Esophagus squamous epithelium (tissue), 4 donors: ENCODE measurements at regions not wholly inside any gene's neighbourhood (a gene's known extent, or its start where the extent isn't known, plus 50 kb on each side); places are given as distances from the start of the nearest gene placed in this dataset.

Experiments used
- POLR2A ChIP-seq, 4 donors: fragments of 450-650 bp; IDR thresholded peaks; one replicate each; pipeline ENCODE4 v1.6.1; 2017; ENCODE audit warnings: antibody characterized with exemption in 4 of 4, mild to moderate bottlenecking in 4 of 4, moderate library complexity in 3 of 4
- TF ChIP-seq, protein P1 (sequence below), 6 experiments: fragments of 450-650 bp in 4 of 6; fragments of 200-600 bp in 2 of 6; sonication (generic) in 2 of 6; IDR thresholded peaks; one replicate each; pipeline ENCODE4 v1.5.1; 2016 to 2019; ENCODE audit warnings: antibody characterized with exemption in 6 of 6, mild to moderate bottlenecking in 4 of 6, moderate library complexity in 4 of 6

DNA sequence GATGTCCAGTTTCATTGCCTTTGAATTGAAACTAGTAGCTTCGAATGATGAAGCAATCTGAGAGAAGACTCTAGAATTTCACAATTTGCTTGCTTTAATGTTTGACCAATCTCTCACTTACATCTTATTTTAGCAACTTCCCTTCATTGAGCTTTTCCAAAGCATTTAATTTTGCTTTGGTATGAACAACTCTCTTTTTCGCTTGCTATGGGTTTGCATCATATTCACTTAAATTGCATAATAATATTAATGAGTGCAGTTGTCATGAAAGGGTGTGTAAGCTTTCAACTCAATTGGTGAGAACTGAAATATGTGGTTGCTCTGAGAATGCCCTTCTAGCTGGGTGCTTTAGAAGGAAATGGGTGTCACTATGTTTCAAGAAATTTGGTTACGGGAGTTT, 309.2 kb downstream of the HLX start:
- TF ChIP-seq, protein P1, sequence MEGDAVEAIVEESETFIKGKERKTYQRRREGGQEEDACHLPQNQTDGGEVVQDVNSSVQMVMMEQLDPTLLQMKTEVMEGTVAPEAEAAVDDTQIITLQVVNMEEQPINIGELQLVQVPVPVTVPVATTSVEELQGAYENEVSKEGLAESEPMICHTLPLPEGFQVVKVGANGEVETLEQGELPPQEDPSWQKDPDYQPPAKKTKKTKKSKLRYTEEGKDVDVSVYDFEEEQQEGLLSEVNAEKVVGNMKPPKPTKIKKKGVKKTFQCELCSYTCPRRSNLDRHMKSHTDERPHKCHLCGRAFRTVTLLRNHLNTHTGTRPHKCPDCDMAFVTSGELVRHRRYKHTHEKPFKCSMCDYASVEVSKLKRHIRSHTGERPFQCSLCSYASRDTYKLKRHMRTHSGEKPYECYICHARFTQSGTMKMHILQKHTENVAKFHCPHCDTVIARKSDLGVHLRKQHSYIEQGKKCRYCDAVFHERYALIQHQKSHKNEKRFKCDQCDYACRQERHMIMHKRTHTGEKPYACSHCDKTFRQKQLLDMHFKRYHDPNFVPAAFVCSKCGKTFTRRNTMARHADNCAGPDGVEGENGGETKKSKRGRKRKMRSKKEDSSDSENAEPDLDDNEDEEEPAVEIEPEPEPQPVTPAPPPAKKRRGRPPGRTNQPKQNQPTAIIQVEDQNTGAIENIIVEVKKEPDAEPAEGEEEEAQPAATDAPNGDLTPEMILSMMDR (IDR thresholded peaks at IDR 0.05) = no peak
- no peak for TF ChIP-seq POLR2A (IDR thresholded peaks at IDR 0.05)
